Stomach (tissue), 4 donors: ENCODE measurements at regions not wholly inside any gene's neighbourhood (a gene's known extent, or its start where the extent isn't known, plus 50 kb on each side); places are given as distances from the start of the nearest gene placed in this dataset.

Experiments
- POLR2A ChIP-seq, 4 donors: fragments of 450-650 bp; IDR thresholded peaks; one replicate each; pipeline ENCODE4 v1.6.1; 2016; ENCODE audit warnings: antibody characterized with exemption in 4 of 4, control low read depth in 2 of 4, mild to moderate bottlenecking in 1 of 4, moderate library complexity in 1 of 4
- POLR2AphosphoS5 ChIP-seq, 3 donors: sonication (generic); formaldehyde crosslinking; IDR thresholded peaks; one replicate each; pipeline ENCODE4 v1.6.1; 2016; ENCODE audit warnings: antibody characterized with exemption in 3 of 3
- TF ChIP-seq, protein P1 (sequence below), 7 experiments: fragments of 450-650 bp in 4 of 7; fragments of 200-600 bp in 3 of 7; sonication (generic) in 3 of 7; IDR thresholded peaks; one replicate each; pipeline ENCODE4 v1.5.1; 2016 to 2019; ENCODE audit warnings: antibody characterized with exemption in 7 of 7, control low read depth in 2 of 7, mild to moderate bottlenecking in 1 of 7

DNA sequence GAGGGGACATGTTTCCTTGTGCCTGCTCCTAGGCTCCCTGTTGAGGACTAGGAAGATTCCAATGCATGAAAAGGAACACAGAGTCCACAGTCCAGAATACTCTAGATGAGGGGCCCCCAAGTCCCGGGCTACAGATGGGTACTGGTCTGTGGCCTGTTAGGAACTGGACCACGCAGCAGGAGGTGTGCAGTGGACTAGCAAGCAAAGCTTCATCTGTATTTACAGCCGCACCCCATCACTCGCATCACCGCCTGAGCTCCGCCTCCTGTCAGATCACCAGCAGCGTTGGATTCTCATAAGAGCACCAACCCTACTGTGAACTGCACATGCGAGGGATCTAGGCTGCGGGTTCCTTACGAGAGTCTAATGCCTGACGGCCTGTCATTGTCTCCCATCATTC lies 233.0 kb upstream of the MKLN1 start:
- TF ChIP-seq, protein P1, sequence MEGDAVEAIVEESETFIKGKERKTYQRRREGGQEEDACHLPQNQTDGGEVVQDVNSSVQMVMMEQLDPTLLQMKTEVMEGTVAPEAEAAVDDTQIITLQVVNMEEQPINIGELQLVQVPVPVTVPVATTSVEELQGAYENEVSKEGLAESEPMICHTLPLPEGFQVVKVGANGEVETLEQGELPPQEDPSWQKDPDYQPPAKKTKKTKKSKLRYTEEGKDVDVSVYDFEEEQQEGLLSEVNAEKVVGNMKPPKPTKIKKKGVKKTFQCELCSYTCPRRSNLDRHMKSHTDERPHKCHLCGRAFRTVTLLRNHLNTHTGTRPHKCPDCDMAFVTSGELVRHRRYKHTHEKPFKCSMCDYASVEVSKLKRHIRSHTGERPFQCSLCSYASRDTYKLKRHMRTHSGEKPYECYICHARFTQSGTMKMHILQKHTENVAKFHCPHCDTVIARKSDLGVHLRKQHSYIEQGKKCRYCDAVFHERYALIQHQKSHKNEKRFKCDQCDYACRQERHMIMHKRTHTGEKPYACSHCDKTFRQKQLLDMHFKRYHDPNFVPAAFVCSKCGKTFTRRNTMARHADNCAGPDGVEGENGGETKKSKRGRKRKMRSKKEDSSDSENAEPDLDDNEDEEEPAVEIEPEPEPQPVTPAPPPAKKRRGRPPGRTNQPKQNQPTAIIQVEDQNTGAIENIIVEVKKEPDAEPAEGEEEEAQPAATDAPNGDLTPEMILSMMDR (IDR thresholded peaks at IDR 0.05) = no peak
- no peak for TF ChIP-seq POLR2AphosphoS5 (IDR thresholded peaks at IDR 0.05)
- no peak for TF ChIP-seq POLR2A (IDR thresholded peaks at IDR 0.05)
